ENCODE measurements at regions not wholly inside any gene's neighbourhood (a gene's known extent, or its start where the extent isn't known, plus 50 kb on each side); places are given as distances from the start of the nearest gene placed in this dataset.

DNA sequence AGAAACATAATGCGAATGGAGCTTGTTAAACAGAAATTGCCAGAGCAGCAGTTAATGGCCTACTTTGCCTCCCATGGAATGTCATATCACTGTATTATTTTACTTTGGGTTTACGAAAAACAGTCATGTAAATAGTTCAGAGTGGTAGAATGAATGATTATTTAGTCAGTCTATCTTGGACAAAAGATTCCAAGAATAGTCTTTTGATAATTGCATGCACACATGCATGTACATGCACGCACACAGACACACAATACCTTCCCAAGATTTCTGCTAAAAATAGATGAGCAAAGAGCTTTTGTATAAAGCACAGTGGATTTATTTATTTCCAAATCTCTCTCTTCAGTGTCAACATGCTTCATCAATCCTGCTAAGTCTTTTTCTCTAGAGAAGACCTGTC, 800.7 kb downstream of the DIPK2A start:
- POLR2A ChIA-PET = no interaction called here
- CTCF ChIA-PET = interaction anchor here (1.3 kb wide), 1 partner anchor 21 kb away, joined by 3 read pairs; no protein-coding TSS in a partner anchor

DNA sequence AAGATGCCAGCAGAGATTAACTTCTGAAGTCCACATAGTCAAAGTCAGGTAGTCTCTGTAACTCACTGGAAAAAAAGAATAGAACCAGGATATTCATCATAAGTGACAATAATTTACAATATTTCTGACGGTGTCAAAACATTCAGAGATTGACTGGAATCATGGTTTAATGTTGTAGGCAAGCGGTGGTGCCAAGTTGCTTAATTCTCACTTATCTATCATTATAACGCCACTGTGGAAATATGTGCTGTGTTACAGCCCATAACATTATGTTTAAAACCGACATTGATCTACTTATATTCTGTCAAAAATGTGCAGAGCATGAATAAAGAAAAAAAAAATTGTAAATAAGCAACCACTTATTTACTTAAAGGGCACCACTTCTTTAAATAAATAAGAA, 801.7 kb downstream of the DIPK2A start:
- ChIA-PET CTCF (interaction anchor here (0.6 kb wide), 1 partner anchor 25 kb away, joined by 3 read pairs; no protein-coding TSS in a partner anchor), POLR2A (no interaction called here)
- TF ChIP-seq, protein P1, sequence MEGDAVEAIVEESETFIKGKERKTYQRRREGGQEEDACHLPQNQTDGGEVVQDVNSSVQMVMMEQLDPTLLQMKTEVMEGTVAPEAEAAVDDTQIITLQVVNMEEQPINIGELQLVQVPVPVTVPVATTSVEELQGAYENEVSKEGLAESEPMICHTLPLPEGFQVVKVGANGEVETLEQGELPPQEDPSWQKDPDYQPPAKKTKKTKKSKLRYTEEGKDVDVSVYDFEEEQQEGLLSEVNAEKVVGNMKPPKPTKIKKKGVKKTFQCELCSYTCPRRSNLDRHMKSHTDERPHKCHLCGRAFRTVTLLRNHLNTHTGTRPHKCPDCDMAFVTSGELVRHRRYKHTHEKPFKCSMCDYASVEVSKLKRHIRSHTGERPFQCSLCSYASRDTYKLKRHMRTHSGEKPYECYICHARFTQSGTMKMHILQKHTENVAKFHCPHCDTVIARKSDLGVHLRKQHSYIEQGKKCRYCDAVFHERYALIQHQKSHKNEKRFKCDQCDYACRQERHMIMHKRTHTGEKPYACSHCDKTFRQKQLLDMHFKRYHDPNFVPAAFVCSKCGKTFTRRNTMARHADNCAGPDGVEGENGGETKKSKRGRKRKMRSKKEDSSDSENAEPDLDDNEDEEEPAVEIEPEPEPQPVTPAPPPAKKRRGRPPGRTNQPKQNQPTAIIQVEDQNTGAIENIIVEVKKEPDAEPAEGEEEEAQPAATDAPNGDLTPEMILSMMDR (IDR thresholded peaks at IDR 0.05; ENCODE audit: control extremely low read depth, extremely low read depth, low read depth, missing control alignments) = no peak
- DNase-seq (ENCODE audit: extremely low spot score) = no peak

More for the DNA sequence above, 800.7 kb downstream of the DIPK2A start:
- no peak for DNase-seq (ENCODE audit: extremely low spot score)
- TF ChIP-seq, protein P1 (IDR thresholded peaks at IDR 0.05; ENCODE audit: control extremely low read depth, extremely low read depth, low read depth, missing control alignments) = no peak

DNA sequence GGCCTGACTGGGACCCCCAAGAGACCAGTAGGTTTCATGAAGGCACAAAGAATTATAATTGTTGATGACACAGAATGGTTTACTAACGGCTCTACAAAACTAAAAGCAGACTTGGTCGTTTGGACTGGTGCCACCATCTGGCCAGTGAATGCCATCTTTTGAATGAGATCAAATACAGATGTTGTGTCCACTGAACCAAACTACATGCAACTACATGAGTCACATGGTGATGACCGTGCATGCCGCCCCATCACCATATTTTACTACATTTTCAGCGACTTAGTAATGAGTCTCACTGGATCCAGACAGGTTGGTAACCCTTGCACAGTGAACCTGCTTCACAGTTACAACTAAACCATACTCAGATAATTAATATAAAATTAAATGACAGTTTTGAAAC, 803.3 kb downstream of the DIPK2A start:
- DNase-seq (ENCODE audit: extremely low spot score) = no peak
- POLR2A ChIA-PET = no interaction called here
- TF ChIP-seq, protein P1 (IDR thresholded peaks at IDR 0.05; ENCODE audit: control extremely low read depth, extremely low read depth, low read depth, missing control alignments) = no peak
- CTCF ChIA-PET = interaction anchor here (1.0 kb wide), 1 partner anchor 803 kb away, joined by 4 read pairs; the partner anchor contains the start of gene DIPK2A

DNA sequence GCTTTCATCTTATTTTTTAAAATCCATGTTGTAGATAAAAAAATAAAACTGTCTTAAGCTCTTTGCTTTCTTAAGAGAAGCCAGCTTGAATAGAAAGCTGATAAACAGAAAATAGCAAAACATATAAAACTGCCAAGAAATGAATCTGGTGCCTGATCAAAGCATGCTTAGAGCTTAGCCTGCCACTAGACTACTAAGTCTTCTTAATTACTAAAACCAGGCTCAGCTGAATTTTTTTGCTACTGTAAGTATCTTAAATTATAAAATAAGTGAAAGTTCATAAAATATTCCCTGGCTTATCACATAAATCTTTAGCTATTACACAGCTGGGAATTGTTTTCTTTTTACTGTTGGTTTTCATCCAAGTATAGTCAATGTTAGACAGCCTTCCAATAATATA, 803.9 kb downstream of the DIPK2A start:
- POLR2A ChIA-PET = no interaction called here
- TF ChIP-seq, protein P1 (IDR thresholded peaks at IDR 0.05; ENCODE audit: control extremely low read depth, extremely low read depth, low read depth, missing control alignments) = no peak
- no peak for DNase-seq (ENCODE audit: extremely low spot score)
- CTCF ChIA-PET = interaction anchor here (0.7 to 1.6 kb wide), 3 partner anchors 9 to 803 kb away, joined by 3 to 5 read pairs (median 4); no protein-coding TSS in a partner anchor

DNA sequence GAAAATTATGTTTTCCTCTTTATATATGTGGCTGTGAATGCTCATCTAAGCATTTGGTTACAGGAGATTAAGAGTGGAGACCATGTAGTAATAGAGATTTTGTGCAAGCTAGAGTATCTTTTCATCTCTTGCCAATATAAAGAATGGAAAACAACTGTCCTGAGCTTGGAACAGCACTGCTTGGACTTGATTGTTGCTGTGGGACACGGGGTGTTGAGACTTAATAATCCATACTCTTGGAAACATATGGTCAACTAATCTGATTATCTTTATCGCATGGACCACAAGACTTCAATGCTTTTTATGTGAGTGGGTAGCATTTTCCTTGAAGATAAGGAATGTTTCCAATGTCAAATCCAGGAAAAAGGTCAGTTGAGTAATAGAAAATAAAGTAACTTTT, 806.3 kb downstream of the DIPK2A start:
- POLR2A ChIA-PET = no interaction called here
- TF ChIP-seq, protein P1 (IDR thresholded peaks at IDR 0.05; ENCODE audit: control extremely low read depth, extremely low read depth, low read depth, missing control alignments) = no peak
- no peak for DNase-seq (ENCODE audit: extremely low spot score)
- CTCF ChIA-PET = interaction anchor here (1.6 kb wide), 2 partner anchors 9 to 13 kb away, joined by 4 read pairs; no protein-coding TSS in a partner anchor

DNA sequence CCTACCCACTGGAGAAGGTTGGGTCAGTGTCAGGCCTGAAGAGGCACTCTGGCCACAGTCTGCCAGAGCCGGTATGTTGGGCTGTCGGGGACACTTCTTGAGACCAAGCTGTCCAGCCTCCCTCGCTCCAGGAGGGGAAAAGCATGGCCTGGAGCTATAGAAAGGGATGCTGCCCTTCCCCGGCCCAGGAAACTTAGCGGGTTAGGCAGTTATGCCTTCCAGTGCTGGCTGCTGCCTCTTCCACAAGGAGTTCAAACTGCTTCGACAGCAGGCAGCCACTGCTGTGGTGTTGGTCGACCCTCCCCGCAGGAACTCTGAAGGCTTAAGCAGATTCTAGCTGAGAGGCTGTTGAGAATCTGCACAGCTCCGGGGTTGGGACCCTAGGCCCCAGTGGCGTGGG, 819.4 kb downstream of the DIPK2A start:
- DNase-seq (ENCODE audit: extremely low spot score) = no peak
- TF ChIP-seq, protein P1 (IDR thresholded peaks at IDR 0.05; ENCODE audit: control extremely low read depth, extremely low read depth, low read depth, missing control alignments) = no peak
- CTCF ChIA-PET = interaction anchor here (0.9 kb wide), 1 partner anchor 257 kb away, joined by 3 read pairs; no protein-coding TSS in a partner anchor
- POLR2A ChIA-PET = no interaction called here

Data from GM10248 (cell line).